ENCODE measurements at regions not wholly inside any gene's neighbourhood (a gene's known extent, or its start where the extent isn't known, plus 50 kb on each side); places are given as distances from the start of the nearest gene placed in this dataset.

DNA sequence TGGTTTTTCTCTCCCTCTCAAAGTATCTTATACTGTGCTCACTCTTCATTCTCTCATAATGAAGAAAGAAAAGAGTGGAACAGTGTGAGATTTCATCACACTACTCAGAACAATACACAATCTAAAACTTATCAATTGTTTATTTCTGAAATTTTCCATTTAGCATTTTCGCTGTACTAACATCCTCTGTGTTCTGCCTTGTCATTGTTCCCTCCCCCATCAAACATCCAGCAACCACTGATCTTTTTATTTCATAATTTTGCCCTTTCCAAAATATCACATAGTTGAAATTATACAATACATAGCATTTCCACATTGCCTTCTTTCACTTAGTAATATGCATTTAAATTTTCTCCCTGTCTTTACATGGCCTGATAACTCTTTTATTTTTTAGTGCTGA is 658.7 kb downstream of the SLITRK1 start:
- intact Hi-C loops (cut with micrococcal nuclease): no loop called here
- Histone ChIP-seq H3K4me1 (ENCODE audit: control insufficient read depth in 2 of 2, insufficient read depth in 2 of 2, low read length in 2 of 2) (no peaks in the 10 kb centered on the region), H3K36me3 (replicated peaks in 1 of 2; ENCODE audit: control extremely low read depth in 1 of 2, control insufficient read depth in 1 of 2, extremely low read depth in 1 of 2, insufficient read depth in 2 of 2, low read length in 1 of 2) (no peaks in the 10 kb centered on the region), H3K9ac (ENCODE audit: low read length) (no peak overlapping the region), H3K79me2 (ENCODE audit: control insufficient read depth, insufficient read depth, low read length) (no peaks in the 10 kb centered on the region), H3K9me3 (ENCODE audit: control extremely low read depth in 1 of 3, control insufficient read depth in 2 of 3, insufficient read depth in 1 of 3, low read length in 2 of 3) (peaks cover 0 to 1% (median 0%) of the 10 kb centered on the region in 3 donors), H3K4me2 (replicated peaks; ENCODE audit: low read depth, low read length, poor library complexity, severe bottlenecking) (no peak overlapping the region), H4K20me1 (ENCODE audit: control insufficient read depth, insufficient read depth, low read length, poor library complexity, severe bottlenecking) (no peaks in the 10 kb centered on the region), H3K27me3 (replicated peaks in 1 of 4; ENCODE audit: control extremely low read depth in 1 of 4, control insufficient read depth in 3 of 4, insufficient read depth in 4 of 4, low read length in 3 of 4) (no peaks in the 10 kb centered on the region), H3K4me3 (ENCODE audit: control extremely low read depth in 1 of 5, extremely low read depth in 1 of 5, insufficient read depth in 1 of 5, low read depth in 2 of 5, low read length in 4 of 5) (no peak overlapping the region), H3K27ac (ENCODE audit: low read length in 2 of 2) (no peak overlapping the region), H2AFZ (ENCODE audit: insufficient read depth, low read depth, low read length, poor library complexity, severe bottlenecking) (no peak overlapping the region)
- Mint-ChIP-seq H3K9me3 (ENCODE audit: insufficient read depth) (peaks cover 3% of the 10 kb centered on the region), H3K27ac (no peak overlapping the region), H3K4me3 (no peak overlapping the region), H3K27me3 (no peaks in the 10 kb centered on the region), H3K4me1 (no peaks in the 10 kb centered on the region)
- ChIA-PET POLR2A (no interaction called here), CTCF (no interaction called here)
- ATAC-seq (ENCODE audit: low read depth): no peak
- TF ChIP-seq, protein P1, sequence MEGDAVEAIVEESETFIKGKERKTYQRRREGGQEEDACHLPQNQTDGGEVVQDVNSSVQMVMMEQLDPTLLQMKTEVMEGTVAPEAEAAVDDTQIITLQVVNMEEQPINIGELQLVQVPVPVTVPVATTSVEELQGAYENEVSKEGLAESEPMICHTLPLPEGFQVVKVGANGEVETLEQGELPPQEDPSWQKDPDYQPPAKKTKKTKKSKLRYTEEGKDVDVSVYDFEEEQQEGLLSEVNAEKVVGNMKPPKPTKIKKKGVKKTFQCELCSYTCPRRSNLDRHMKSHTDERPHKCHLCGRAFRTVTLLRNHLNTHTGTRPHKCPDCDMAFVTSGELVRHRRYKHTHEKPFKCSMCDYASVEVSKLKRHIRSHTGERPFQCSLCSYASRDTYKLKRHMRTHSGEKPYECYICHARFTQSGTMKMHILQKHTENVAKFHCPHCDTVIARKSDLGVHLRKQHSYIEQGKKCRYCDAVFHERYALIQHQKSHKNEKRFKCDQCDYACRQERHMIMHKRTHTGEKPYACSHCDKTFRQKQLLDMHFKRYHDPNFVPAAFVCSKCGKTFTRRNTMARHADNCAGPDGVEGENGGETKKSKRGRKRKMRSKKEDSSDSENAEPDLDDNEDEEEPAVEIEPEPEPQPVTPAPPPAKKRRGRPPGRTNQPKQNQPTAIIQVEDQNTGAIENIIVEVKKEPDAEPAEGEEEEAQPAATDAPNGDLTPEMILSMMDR (IDR thresholded peaks at IDR 0.05): no peak
- TF ChIP-seq EZH2 (IDR thresholded peaks at IDR 0.05; ENCODE audit: borderline replicate concordance, insufficient read depth, low read depth, low read length, poor library complexity, severe bottlenecking): no peak
- no peak for DNase-seq
- 70% methylated on average over 1 of the region's 1 CpG for WGBS (ENCODE audit: insufficient coverage)

DNA sequence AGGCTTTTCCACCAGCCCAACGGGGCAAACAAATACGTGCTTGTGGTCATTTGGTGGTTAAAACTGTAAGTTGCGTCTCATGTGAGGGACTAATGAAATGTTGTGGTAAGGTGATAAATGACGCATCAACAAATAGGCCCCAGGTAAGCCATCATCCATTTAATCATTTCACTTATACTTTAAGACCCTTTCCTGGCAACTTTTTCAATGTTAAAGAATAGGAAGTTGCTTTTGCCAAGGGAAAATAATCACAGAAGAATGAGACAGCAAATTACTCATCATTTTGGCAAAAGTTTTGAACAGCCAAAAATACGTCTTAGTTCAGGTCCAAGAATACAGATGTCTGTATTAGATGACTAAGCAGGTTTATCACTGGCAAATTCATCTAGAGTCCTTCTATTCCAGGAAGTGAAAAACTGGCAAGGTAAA is 660.4 kb downstream of the SLITRK1 start:
- WGBS (ENCODE audit: insufficient coverage): no CpG with 5 or more reads among the region's 5 CpGs
- no peak for DNase-seq
- H3K4me1 ChIP-seq (ENCODE audit: control insufficient read depth in 2 of 2, insufficient read depth in 2 of 2, low read length in 2 of 2): no peaks in the 10 kb centered on the region
- H3K27me3 ChIP-seq (replicated peaks in 1 of 4; ENCODE audit: control extremely low read depth in 1 of 4, control insufficient read depth in 3 of 4, insufficient read depth in 4 of 4, low read length in 3 of 4): no peaks in the 10 kb centered on the region
- ChIA-PET POLR2A (no interaction called here), CTCF (no interaction called here)
- TF ChIP-seq, protein P1 (IDR thresholded peaks at IDR 0.05): no peak
- TF ChIP-seq EZH2 (IDR thresholded peaks at IDR 0.05; ENCODE audit: borderline replicate concordance, insufficient read depth, low read depth, low read length, poor library complexity, severe bottlenecking): no peak
- Mint-ChIP-seq H3K4me3 (no peak overlapping the region), H3K27ac (no peak overlapping the region), H3K9me3 (ENCODE audit: insufficient read depth) (peaks cover 6% of the 10 kb centered on the region), H3K4me1 (no peaks in the 10 kb centered on the region), H3K27me3 (no peaks in the 10 kb centered on the region)
- H3K27ac ChIP-seq (ENCODE audit: low read length in 2 of 2): no peak overlapping the region
- H3K4me3 ChIP-seq (ENCODE audit: control extremely low read depth in 1 of 5, extremely low read depth in 1 of 5, insufficient read depth in 1 of 5, low read depth in 2 of 5, low read length in 4 of 5): no peak overlapping the region
- no peak overlapping the region for H3K9ac ChIP-seq (ENCODE audit: low read length)
- H2AFZ ChIP-seq (ENCODE audit: insufficient read depth, low read depth, low read length, poor library complexity, severe bottlenecking): no peak overlapping the region
- H4K20me1 ChIP-seq (ENCODE audit: control insufficient read depth, insufficient read depth, low read length, poor library complexity, severe bottlenecking): no peaks in the 10 kb centered on the region
- no peak overlapping the region for H3K4me2 ChIP-seq (replicated peaks; ENCODE audit: low read depth, low read length, poor library complexity, severe bottlenecking)
- intact Hi-C loops (cut with micrococcal nuclease): no loop called here
- peaks cover 0 to 1% (median 0%) of the 10 kb centered on the region in 3 donors for H3K9me3 ChIP-seq (ENCODE audit: control extremely low read depth in 1 of 3, control insufficient read depth in 2 of 3, insufficient read depth in 1 of 3, low read length in 2 of 3)
- H3K79me2 ChIP-seq (ENCODE audit: control insufficient read depth, insufficient read depth, low read length): no peaks in the 10 kb centered on the region
- no peaks in the 10 kb centered on the region for H3K36me3 ChIP-seq (replicated peaks in 1 of 2; ENCODE audit: control extremely low read depth in 1 of 2, control insufficient read depth in 1 of 2, extremely low read depth in 1 of 2, insufficient read depth in 2 of 2, low read length in 1 of 2)
- ATAC-seq (ENCODE audit: low read depth): no peak
